DND-41 (cell line): ENCODE measurements at regions not wholly inside any gene's neighbourhood (a gene's known extent, or its start where the extent isn't known, plus 50 kb on each side); places are given as distances from the start of the nearest gene placed in this dataset.

Experiments used
- ATAC-seq: fragments of 200-7000 bp; cut with Tn5 transposase; 3 replicates; pipeline ENCODE4 v1.9.1; 2021; ENCODE audit warnings: low read depth; ENCODE audit not compliant: insufficient read depth
- DNase-seq: peaks from one replicate; pipeline ENCODE4 v3.0.0-alpha.2; 2020
- H2AFZ ChIP-seq: 2 replicates; pipeline ENCODE4 v1.6.0; 2012; ENCODE audit warnings: low read depth, low read length
- H3K27ac ChIP-seq: 2 replicates; pipeline ENCODE4 v1.5.1; 2012; ENCODE audit warnings: low read length, inconsistent platforms
- H3K27me3 ChIP-seq: fragments of 200-600 bp; sonication (generic); 2 replicates; pipeline ENCODE4 v1.6.0; 2012; ENCODE audit warnings: low read length, mild to moderate bottlenecking, inconsistent platforms; ENCODE audit not compliant: insufficient read depth, poor library complexity
- H3K36me3 ChIP-seq: 2 replicates; pipeline ENCODE4 v1.5.1; 2012; ENCODE audit warnings: low read length, inconsistent platforms; ENCODE audit not compliant: insufficient read depth
- H3K4me1 ChIP-seq: 2 replicates; pipeline ENCODE4 v1.5.1; 2012; ENCODE audit warnings: mild to moderate bottlenecking, low read length; ENCODE audit not compliant: insufficient read depth
- H3K4me2 ChIP-seq: 2 replicates; pipeline ENCODE4 v1.6.0; 2012; ENCODE audit warnings: mild to moderate bottlenecking, moderate library complexity, low read length, inconsistent platforms; ENCODE audit not compliant: insufficient read depth
- H3K4me3 ChIP-seq, 2 experiments: fragments of 200-600 bp in 1 of 2; shearing (Covaris generic) in 1 of 2; 2 replicates each; pipeline ENCODE4 v1.5.1; 2012 to 2016; ENCODE audit warnings: inconsistent platforms in 2 of 2, low read length in 2 of 2, mild to moderate bottlenecking in 2 of 2, low read depth in 1 of 2, moderate library complexity in 1 of 2
- H3K79me2 ChIP-seq: 2 replicates; pipeline ENCODE4 v1.6.0; 2012; ENCODE audit warnings: low read length, inconsistent platforms; ENCODE audit not compliant: insufficient read depth
- H3K9ac ChIP-seq: 2 replicates; pipeline ENCODE4 v1.6.0; 2012; ENCODE audit warnings: low read depth, mild to moderate bottlenecking, inconsistent platforms, low read length, moderate library complexity
- H3K9me3 ChIP-seq: 2 replicates; pipeline ENCODE4 v1.5.1; 2012; ENCODE audit warnings: low read length, moderate library complexity, mild to moderate bottlenecking, inconsistent platforms; ENCODE audit not compliant: insufficient read depth, severe bottlenecking
- H4K20me1 ChIP-seq: 2 replicates; pipeline ENCODE4 v1.6.0; 2012; ENCODE audit warnings: low read length; ENCODE audit not compliant: insufficient read depth
- EZH2 ChIP-seq: IDR thresholded peaks from 3 replicates; pipeline ENCODE4 v1.6.1; 2012; ENCODE audit warnings: borderline replicate concordance, low read depth, mild to moderate bottlenecking, moderate library complexity, low read length, inconsistent platforms; ENCODE audit not compliant: severe bottlenecking
- TF ChIP-seq, protein P1 (sequence below): IDR thresholded peaks from 2 replicates; pipeline ENCODE4 v1.5.1; 2012; ENCODE audit warnings: borderline replicate concordance, low read length, moderate library complexity, mild to moderate bottlenecking; ENCODE audit not compliant: poor library complexity, severe bottlenecking; ENCODE audit errors: extremely low read depth

GRCh38 chr9:103789686-103790085 lies 304.4 kb upstream of the SMC2 start:
- Histone ChIP-seq H3K4me1 (no peaks in the 10 kb centered on the region), H3K27me3 (no peaks in the 10 kb centered on the region), H3K9ac (no peak overlapping the region), H3K4me2 (no peak overlapping the region), H3K36me3 (no peaks in the 10 kb centered on the region), H3K27ac (no peak overlapping the region), H2AFZ (no peak overlapping the region), H3K4me3 (no peak overlapping the region), H3K9me3 (no peaks in the 10 kb centered on the region), H4K20me1 (no peaks in the 10 kb centered on the region), H3K79me2 (no peaks in the 10 kb centered on the region)
- TF ChIP-seq, protein P1, sequence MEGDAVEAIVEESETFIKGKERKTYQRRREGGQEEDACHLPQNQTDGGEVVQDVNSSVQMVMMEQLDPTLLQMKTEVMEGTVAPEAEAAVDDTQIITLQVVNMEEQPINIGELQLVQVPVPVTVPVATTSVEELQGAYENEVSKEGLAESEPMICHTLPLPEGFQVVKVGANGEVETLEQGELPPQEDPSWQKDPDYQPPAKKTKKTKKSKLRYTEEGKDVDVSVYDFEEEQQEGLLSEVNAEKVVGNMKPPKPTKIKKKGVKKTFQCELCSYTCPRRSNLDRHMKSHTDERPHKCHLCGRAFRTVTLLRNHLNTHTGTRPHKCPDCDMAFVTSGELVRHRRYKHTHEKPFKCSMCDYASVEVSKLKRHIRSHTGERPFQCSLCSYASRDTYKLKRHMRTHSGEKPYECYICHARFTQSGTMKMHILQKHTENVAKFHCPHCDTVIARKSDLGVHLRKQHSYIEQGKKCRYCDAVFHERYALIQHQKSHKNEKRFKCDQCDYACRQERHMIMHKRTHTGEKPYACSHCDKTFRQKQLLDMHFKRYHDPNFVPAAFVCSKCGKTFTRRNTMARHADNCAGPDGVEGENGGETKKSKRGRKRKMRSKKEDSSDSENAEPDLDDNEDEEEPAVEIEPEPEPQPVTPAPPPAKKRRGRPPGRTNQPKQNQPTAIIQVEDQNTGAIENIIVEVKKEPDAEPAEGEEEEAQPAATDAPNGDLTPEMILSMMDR, result peak; percentile 22
- no peak for TF ChIP-seq EZH2
- DNase-seq (no peak), ATAC-seq (no peak)

DNA sequence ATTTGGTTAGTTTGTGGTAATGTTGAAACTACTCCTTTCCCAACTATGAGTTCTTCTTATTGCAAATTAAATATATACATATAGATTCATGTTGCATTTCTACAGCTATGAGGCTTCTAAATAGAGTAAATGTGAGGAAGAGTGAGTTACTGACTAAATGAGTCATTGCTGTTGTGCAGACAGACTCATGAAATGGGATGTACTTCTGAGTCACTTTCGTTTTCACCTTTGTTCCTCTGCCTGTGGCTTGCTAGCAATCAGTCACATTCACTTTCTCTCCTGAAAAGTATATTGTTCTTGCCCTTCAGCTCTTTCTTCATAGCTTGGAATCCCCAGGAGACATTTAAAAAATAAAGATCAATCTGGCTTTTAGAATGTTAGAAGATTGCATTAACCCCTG lies 295.5 kb upstream of the SMC2 start:
- H3K36me3 ChIP-seq, result no peaks in the 10 kb centered on the region
- H3K4me3 ChIP-seq, result no peak overlapping the region
- no peaks in the 10 kb centered on the region for H4K20me1 ChIP-seq
- no peak overlapping the region for H2AFZ ChIP-seq
- no peaks in the 10 kb centered on the region for H3K79me2 ChIP-seq
- H3K9ac ChIP-seq, result no peak overlapping the region
- TF ChIP-seq, protein P1, result no peak
- TF ChIP-seq EZH2, result no peak
- H3K9me3 ChIP-seq, result no peaks in the 10 kb centered on the region
- peak; percentile 68; the same call in 2 of the 3 replicates for ATAC-seq
- no peaks in the 10 kb centered on the region for H3K4me1 ChIP-seq
- no peak overlapping the region for H3K4me2 ChIP-seq
- H3K27me3 ChIP-seq, result no peaks in the 10 kb centered on the region
- no peak for DNase-seq
- H3K27ac ChIP-seq, result no peak overlapping the region

- no peak for ATAC-seq
- DNase-seq, result no peak
These were observed 294.1 kb upstream of the SMC2 start for GRCh38 chr9:103799959-103800358.

More at GRCh38 chr9:103799959-103800358, 294.1 kb upstream of the SMC2 start:
- no peak overlapping the region for H3K9ac ChIP-seq
- no peaks in the 10 kb centered on the region for H3K9me3 ChIP-seq
- no peak for TF ChIP-seq EZH2
- TF ChIP-seq, protein P1, result no peak
- no peak overlapping the region for H3K4me3 ChIP-seq
- H3K79me2 ChIP-seq, result no peaks in the 10 kb centered on the region
- no peak overlapping the region for H2AFZ ChIP-seq
- no peaks in the 10 kb centered on the region for H3K36me3 ChIP-seq
- H3K4me2 ChIP-seq, result no peak overlapping the region
- no peak overlapping the region for H3K27ac ChIP-seq
- no peaks in the 10 kb centered on the region for H4K20me1 ChIP-seq
- no peaks in the 10 kb centered on the region for H3K27me3 ChIP-seq
- no peaks in the 10 kb centered on the region for H3K4me1 ChIP-seq
